ENCODE measurements at regions not wholly inside any gene's neighbourhood (a gene's known extent, or its start where the extent isn't known, plus 50 kb on each side); places are given as distances from the start of the nearest gene placed in this dataset.

- H3K27me3 ChIP-seq = no peaks in the 10 kb centered on the region
- intact Hi-C loops (cut with DNase I) = no loop called here
- no peaks in the 10 kb centered on the region for H3K4me1 ChIP-seq
- peaks cover 0 to 6% (median 0%) of the 10 kb centered on the region in 4 donors for H3K9me3 ChIP-seq
- TF ChIP-seq EP300 (IDR thresholded peaks at IDR 0.05) (no peak), POLR2AphosphoS5 (IDR thresholded peaks at IDR 0.05) (no peak), POLR2A (IDR thresholded peaks at IDR 0.05; ENCODE audit: low read depth) (no peak)
- TF ChIP-seq, protein P1, sequence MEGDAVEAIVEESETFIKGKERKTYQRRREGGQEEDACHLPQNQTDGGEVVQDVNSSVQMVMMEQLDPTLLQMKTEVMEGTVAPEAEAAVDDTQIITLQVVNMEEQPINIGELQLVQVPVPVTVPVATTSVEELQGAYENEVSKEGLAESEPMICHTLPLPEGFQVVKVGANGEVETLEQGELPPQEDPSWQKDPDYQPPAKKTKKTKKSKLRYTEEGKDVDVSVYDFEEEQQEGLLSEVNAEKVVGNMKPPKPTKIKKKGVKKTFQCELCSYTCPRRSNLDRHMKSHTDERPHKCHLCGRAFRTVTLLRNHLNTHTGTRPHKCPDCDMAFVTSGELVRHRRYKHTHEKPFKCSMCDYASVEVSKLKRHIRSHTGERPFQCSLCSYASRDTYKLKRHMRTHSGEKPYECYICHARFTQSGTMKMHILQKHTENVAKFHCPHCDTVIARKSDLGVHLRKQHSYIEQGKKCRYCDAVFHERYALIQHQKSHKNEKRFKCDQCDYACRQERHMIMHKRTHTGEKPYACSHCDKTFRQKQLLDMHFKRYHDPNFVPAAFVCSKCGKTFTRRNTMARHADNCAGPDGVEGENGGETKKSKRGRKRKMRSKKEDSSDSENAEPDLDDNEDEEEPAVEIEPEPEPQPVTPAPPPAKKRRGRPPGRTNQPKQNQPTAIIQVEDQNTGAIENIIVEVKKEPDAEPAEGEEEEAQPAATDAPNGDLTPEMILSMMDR (IDR thresholded peaks at IDR 0.05) = no peak
- H3K4me3 ChIP-seq = no peak overlapping the region
- no peaks in the 10 kb centered on the region for H3K36me3 ChIP-seq
- DNase-seq (ENCODE audit: extremely low spot score) = peak; percentile 88
- 85% methylated on average over 10 of the region's 10 CpGs for WGBS
- no peak overlapping the region for H3K27ac ChIP-seq (replicated peaks in 1 of 4)
Measured at GRCh38 chr6:4295058-4295782, 159.8 kb upstream of the ECI2 start.

DNA sequence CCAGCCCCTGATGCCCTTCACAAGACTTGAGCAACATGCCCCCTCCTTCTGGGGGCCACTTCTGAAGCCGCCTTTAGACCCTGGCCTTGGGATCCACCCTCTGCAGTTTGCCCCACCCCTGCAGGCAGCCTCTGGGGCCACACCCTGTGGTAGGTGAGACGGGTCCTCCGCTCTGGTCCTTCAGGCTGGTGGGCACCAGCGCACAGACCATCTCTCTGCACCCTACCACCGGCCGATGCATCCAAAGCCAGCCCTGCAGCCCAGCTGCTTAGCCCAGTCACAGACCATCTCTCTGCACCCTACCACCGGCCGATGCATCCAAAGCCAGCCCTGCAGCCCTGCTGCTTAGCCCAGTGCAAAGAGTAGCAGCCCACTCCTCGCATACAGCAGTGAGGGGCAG lies 159.3 kb upstream of the ECI2 start:
- Histone ChIP-seq H3K27ac (replicated peaks in 1 of 4) (no peak overlapping the region), H3K36me3 (no peaks in the 10 kb centered on the region), H3K4me3 (no peak overlapping the region), H3K27me3 (no peaks in the 10 kb centered on the region), H3K9me3 (peaks cover 0 to 6% (median 0%) of the 10 kb centered on the region in 4 donors), H3K4me1 (no peaks in the 10 kb centered on the region)
- DNase-seq (ENCODE audit: extremely low spot score) = no peak
- WGBS = 70% methylated on average over 2 of the region's 9 CpGs
- intact Hi-C loops (cut with DNase I) = no loop called here
- TF ChIP-seq, protein P1 (IDR thresholded peaks at IDR 0.05) = no peak
- TF ChIP-seq EP300 (IDR thresholded peaks at IDR 0.05) = no peak

- no peak overlapping the region for H3K4me3 ChIP-seq
- no peak overlapping the region for H3K27ac ChIP-seq (replicated peaks in 1 of 4)
- peak in 1 of 2 donors; percentile 17 for TF ChIP-seq POLR2AphosphoS5 (IDR thresholded peaks at IDR 0.05)
- TF ChIP-seq, protein P1 (IDR thresholded peaks at IDR 0.05) = no peak
- WGBS = 56% methylated on average over 11 of the region's 11 CpGs
- H3K27me3 ChIP-seq = no peaks in the 10 kb centered on the region
- DNase-seq (ENCODE audit: extremely low spot score) = peak; percentile 60
- intact Hi-C loops (cut with DNase I) = no loop called here
- H3K4me1 ChIP-seq = peaks cover 0 to 6% (median 0%) of the 10 kb centered on the region in 4 donors
- no peaks in the 10 kb centered on the region for H3K36me3 ChIP-seq
- no peaks in the 10 kb centered on the region for H3K9me3 ChIP-seq
Measured at GRCh38 chr6:4291453-4292403, 156.4 kb upstream of the ECI2 start.

DNA sequence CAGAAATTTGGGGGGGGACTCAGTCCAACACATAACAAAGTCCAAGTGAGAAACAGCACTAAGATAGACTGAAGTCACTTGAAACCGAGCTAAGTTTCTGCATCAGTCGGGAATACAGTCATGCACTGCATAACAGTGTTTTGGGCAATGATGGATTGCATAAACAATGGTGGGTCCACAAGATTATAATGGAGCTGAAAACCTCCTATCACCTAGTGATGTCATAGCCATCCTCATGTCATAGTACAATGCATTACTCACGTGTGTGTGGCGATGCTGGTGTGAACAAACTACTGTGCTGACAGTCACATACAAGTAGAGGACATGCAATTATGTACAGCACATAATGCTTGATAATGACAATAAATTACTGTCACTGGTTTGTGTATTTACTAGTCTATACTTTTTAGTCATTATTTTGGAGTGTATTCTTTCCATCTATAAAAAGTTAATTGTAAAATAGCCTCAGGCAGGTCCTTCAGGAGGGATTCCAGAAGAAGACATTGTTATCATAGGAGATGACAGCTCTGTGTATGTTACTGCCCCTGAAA lies 154.5 kb upstream of the ECI2 start:
- Histone ChIP-seq H3K27me3 (peaks cover 0 to 12% (median 0%) of the 10 kb centered on the region in 4 donors), H3K9me3 (no peaks in the 10 kb centered on the region), H3K36me3 (no peaks in the 10 kb centered on the region), H3K4me1 (peaks cover 0 to 6% (median 0%) of the 10 kb centered on the region in 4 donors), H3K27ac (replicated peaks in 1 of 4) (no peak overlapping the region), H3K4me3 (no peak overlapping the region)
- TF ChIP-seq EP300 (IDR thresholded peaks at IDR 0.05) = no peak
- TF ChIP-seq, protein P1 (IDR thresholded peaks at IDR 0.05) = no peak
- TF ChIP-seq POLR2AphosphoS5 (IDR thresholded peaks at IDR 0.05) = no peak
- TF ChIP-seq POLR2A (IDR thresholded peaks at IDR 0.05; ENCODE audit: low read depth) = no peak
- peak; percentile 50 for DNase-seq (ENCODE audit: extremely low spot score)
- intact Hi-C loops (cut with DNase I) = no loop called here
- WGBS = 90% methylated on average over 4 of the region's 4 CpGs
